ENCODE measurements at regions not wholly inside any gene's neighbourhood (a gene's known extent, or its start where the extent isn't known, plus 50 kb on each side); places are given as distances from the start of the nearest gene placed in this dataset.

DNA sequence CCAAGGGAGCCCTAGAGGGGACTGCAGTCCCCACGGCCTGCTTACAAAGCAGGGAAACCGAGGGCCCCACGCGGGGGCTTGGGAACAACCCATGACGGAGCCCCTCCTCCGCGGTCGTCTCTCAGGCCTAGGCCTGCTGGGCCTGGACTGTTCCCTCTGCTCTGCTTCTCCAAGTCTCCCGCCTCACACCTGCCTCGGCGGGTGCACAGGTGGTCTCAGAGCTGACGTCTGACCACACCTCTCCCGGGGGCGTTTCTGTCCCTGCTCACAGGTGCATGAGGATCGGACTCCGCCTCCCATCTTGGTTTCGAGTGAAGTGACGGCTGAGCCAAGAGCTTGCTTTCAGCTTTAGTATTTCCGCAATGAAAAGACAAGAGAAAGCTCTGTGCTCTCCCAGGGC is 72.1 kb downstream of the MRPL36 start:
- Histone ChIP-seq H3K9me2 (ENCODE audit: insufficient read depth, low read length) (no peaks in the 10 kb centered on the region), H3K4me3 (ENCODE audit: low read depth, low read length, poor library complexity, severe bottlenecking) (no peak overlapping the region), H3K36me3 (ENCODE audit: insufficient read depth, low read length) (no peaks in the 10 kb centered on the region), H3K27ac (ENCODE audit: low read depth, low read length, poor library complexity, severe bottlenecking) (no peak overlapping the region), H4K20me1 (ENCODE audit: insufficient read depth, low read length) (no peaks in the 10 kb centered on the region; the same call in 1 of the 2 replicates), H3K4me1 (ENCODE audit: insufficient read depth, low read length, poor library complexity, severe bottlenecking) (no peaks in the 10 kb centered on the region), H3K4me2 (ENCODE audit: low read length) (no peak overlapping the region), H2AFZ (ENCODE audit: low read length) (no peak overlapping the region), H3K9me3 (ENCODE audit: low read length) (no peaks in the 10 kb centered on the region), H3K79me2 (ENCODE audit: insufficient read depth, low read depth, low read length) (no peaks in the 10 kb centered on the region)
- no TSS peak for BruUV-seq (replicated peaks)
- POLR2A ChIA-PET, result no interaction called here
- intact Hi-C loops (cut with micrococcal nuclease; ENCODE audit: unreplicated experiment), result no loop called here
- CTCF ChIA-PET (ENCODE audit: unreplicated experiment), result no interaction called here
- DNase-seq (ENCODE audit: low spot score), result no peak
- TF ChIP-seq, protein P1, sequence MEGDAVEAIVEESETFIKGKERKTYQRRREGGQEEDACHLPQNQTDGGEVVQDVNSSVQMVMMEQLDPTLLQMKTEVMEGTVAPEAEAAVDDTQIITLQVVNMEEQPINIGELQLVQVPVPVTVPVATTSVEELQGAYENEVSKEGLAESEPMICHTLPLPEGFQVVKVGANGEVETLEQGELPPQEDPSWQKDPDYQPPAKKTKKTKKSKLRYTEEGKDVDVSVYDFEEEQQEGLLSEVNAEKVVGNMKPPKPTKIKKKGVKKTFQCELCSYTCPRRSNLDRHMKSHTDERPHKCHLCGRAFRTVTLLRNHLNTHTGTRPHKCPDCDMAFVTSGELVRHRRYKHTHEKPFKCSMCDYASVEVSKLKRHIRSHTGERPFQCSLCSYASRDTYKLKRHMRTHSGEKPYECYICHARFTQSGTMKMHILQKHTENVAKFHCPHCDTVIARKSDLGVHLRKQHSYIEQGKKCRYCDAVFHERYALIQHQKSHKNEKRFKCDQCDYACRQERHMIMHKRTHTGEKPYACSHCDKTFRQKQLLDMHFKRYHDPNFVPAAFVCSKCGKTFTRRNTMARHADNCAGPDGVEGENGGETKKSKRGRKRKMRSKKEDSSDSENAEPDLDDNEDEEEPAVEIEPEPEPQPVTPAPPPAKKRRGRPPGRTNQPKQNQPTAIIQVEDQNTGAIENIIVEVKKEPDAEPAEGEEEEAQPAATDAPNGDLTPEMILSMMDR (conservative IDR thresholded peaks at IDR 0.05; ENCODE audit: low read length), result no peak
- TF ChIP-seq EZH2phosphoT487 (IDR thresholded peaks at IDR 0.05; ENCODE audit: borderline replicate concordance, low read depth, low read length), result no peak

DNA sequence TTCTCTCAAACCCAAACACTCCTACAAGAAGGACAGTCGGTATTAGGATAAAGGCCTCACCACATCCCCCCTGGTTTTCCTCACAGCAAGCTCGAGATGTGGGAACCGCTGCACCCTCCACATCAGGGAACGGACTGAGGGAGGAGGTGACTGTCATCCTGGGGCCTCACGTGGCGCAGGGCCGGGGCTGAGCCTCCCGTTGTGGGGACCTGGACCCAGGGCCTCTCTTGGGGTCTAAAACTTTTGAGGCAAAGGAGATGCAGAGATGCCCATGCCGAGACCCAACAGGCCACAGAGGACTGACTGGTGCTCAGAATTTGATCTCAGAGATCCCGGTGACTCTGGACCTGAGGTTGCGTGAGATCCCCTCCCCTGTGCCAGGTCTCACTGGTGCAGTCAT is 72.7 kb downstream of the MRPL36 start:
- ChIA-PET CTCF (ENCODE audit: unreplicated experiment) (no interaction called here), POLR2A (no interaction called here)
- Histone ChIP-seq H4K20me1 (ENCODE audit: insufficient read depth, low read length) (no peaks in the 10 kb centered on the region; the same call in 1 of the 2 replicates), H3K27ac (ENCODE audit: low read depth, low read length, poor library complexity, severe bottlenecking) (no peak overlapping the region), H3K4me3 (ENCODE audit: low read depth, low read length, poor library complexity, severe bottlenecking) (no peak overlapping the region), H3K9me3 (ENCODE audit: low read length) (no peaks in the 10 kb centered on the region), H3K36me3 (ENCODE audit: insufficient read depth, low read length) (no peaks in the 10 kb centered on the region), H2AFZ (ENCODE audit: low read length) (no peak overlapping the region), H3K9me2 (ENCODE audit: insufficient read depth, low read length) (no peaks in the 10 kb centered on the region), H3K79me2 (ENCODE audit: insufficient read depth, low read depth, low read length) (no peaks in the 10 kb centered on the region), H3K4me2 (ENCODE audit: low read length) (no peak overlapping the region), H3K4me1 (ENCODE audit: insufficient read depth, low read length, poor library complexity, severe bottlenecking) (no peaks in the 10 kb centered on the region)
- TF ChIP-seq, protein P1 (conservative IDR thresholded peaks at IDR 0.05; ENCODE audit: low read length), result no peak
- no peak for TF ChIP-seq EZH2phosphoT487 (IDR thresholded peaks at IDR 0.05; ENCODE audit: borderline replicate concordance, low read depth, low read length)
- intact Hi-C loops (cut with micrococcal nuclease; ENCODE audit: unreplicated experiment), result no loop called here
- BruUV-seq (replicated peaks), result no TSS peak
- no peak for DNase-seq (ENCODE audit: low spot score)

DNA sequence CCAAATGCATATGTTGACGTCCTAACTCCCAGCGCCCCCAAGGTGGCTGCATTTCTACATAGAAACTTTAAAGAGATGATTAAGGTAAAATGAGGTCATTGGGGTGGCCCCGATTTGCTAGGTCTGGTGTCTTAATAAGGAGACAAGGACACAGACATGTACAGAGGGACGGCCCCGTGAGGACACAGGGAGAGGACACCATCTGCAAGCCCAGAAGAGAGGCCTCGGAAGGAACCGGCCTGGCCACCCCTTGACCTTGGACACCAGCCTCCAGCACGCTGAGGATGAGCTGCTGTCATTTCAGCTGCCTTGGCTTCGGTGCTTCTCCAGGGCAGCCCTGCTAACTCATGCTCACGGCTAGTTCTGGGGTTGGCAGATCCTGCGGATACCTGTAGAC is 73.2 kb downstream of the MRPL36 start:
- Histone ChIP-seq H3K9me2 (ENCODE audit: insufficient read depth, low read length) (no peaks in the 10 kb centered on the region), H2AFZ (ENCODE audit: low read length) (no peak overlapping the region), H3K4me3 (ENCODE audit: low read depth, low read length, poor library complexity, severe bottlenecking) (no peak overlapping the region), H3K4me2 (ENCODE audit: low read length) (no peak overlapping the region), H4K20me1 (ENCODE audit: insufficient read depth, low read length) (no peaks in the 10 kb centered on the region; the same call in 1 of the 2 replicates), H3K27ac (ENCODE audit: low read depth, low read length, poor library complexity, severe bottlenecking) (no peak overlapping the region), H3K79me2 (ENCODE audit: insufficient read depth, low read depth, low read length) (no peaks in the 10 kb centered on the region), H3K4me1 (ENCODE audit: insufficient read depth, low read length, poor library complexity, severe bottlenecking) (no peaks in the 10 kb centered on the region), H3K36me3 (ENCODE audit: insufficient read depth, low read length) (no peaks in the 10 kb centered on the region), H3K9me3 (ENCODE audit: low read length) (no peaks in the 10 kb centered on the region)
- DNase-seq (ENCODE audit: low spot score), result no peak
- TF ChIP-seq, protein P1 (conservative IDR thresholded peaks at IDR 0.05; ENCODE audit: low read length), result no peak
- TF ChIP-seq EZH2phosphoT487 (IDR thresholded peaks at IDR 0.05; ENCODE audit: borderline replicate concordance, low read depth, low read length), result no peak
- CTCF ChIA-PET (ENCODE audit: unreplicated experiment), result no interaction called here
- no TSS peak for BruUV-seq (replicated peaks)
- intact Hi-C loops (cut with micrococcal nuclease; ENCODE audit: unreplicated experiment), result no loop called here
- POLR2A ChIA-PET, result no interaction called here

Measured in OCI-LY7 (cell line).